Stimulated activated CD4-positive, alpha-beta T cell treated with anti-CD3 and anti-CD28 coated beads, Interleukin-12 subunit alpha, Interleukin-12 subunit beta, amount 100 ng/mL, for 48 hours (primary cell): ENCODE measurements at regions not wholly inside any gene's neighbourhood (a gene's known extent, or its start where the extent isn't known, plus 50 kb on each side); places are given as distances from the start of the nearest gene placed in this dataset.
"Not testable (repeated sequence)": the region's sequence is repeated elsewhere in the genome, so short reads cannot be mapped to it uniquely, and the experiment has no call there.

Source experiments
- DNase-seq, 3 donors: peaks; one replicate each; pipeline ENCODE4 v3.0.0-alpha.2; 2020; ENCODE audit warnings: low read depth in 2 of 3, low spot score in 1 of 3

GRCh38 chr2:105502625-105503334 is 103.9 kb upstream of the FHL2 start:
- DNase-seq, result no peak

- no peak for DNase-seq
Measured at GRCh38 chr2:105498281-105498846, 99.5 kb upstream of the FHL2 start.

- no peak for DNase-seq
Measured at GRCh38 chr2:105497094-105497493, 98.2 kb upstream of the FHL2 start.

- DNase-seq, result no peak
Measured at GRCh38 chr2:105496271-105496670, 97.4 kb upstream of the FHL2 start.

GRCh38 chr2:105494683-105495425 is 96.0 kb upstream of the FHL2 start:
- DNase-seq, result no peak

GRCh38 chr2:105490956-105491355 is 92.1 kb upstream of the FHL2 start:
- no peak for DNase-seq

- DNase-seq, result no peak
Measured at GRCh38 chr2:105490204-105490603, 91.4 kb upstream of the FHL2 start.

GRCh38 chr2:105489168-105489878 is 90.5 kb upstream of the FHL2 start:
- DNase-seq, result no peak

GRCh38 chr2:105488285-105488684 is 89.4 kb upstream of the FHL2 start:
- DNase-seq, result no peak

GRCh38 chr2:105487142-105488069 is 88.6 kb upstream of the FHL2 start:
- no peak for DNase-seq

- DNase-seq, result no peak
Measured at GRCh38 chr2:105486762-105487141, 87.9 kb upstream of the FHL2 start.

GRCh38 chr2:105478670-105479069 is 79.8 kb upstream of the FHL2 start:
- no peak for DNase-seq

GRCh38 chr2:105477050-105477620 is 78.3 kb upstream of the FHL2 start:
- not testable (repeated sequence) for DNase-seq

GRCh38 chr2:105473011-105473410 is 74.2 kb upstream of the FHL2 start:
- no peak for DNase-seq

- no peak for DNase-seq
Measured at GRCh38 chr2:105470979-105471378, 72.1 kb upstream of the FHL2 start.

- DNase-seq, result no peak
Measured at GRCh38 chr2:105469781-105470180, 70.9 kb upstream of the FHL2 start.

- DNase-seq, result no peak
Measured at GRCh38 chr2:105468582-105469042, 69.8 kb upstream of the FHL2 start.

GRCh38 chr2:105464325-105464724 is 65.5 kb upstream of the FHL2 start:
- no peak for DNase-seq

GRCh38 chr2:105460048-105460732 is 61.3 kb upstream of the FHL2 start:
- DNase-seq, result no peak

GRCh38 chr2:105458076-105458475 is 59.2 kb upstream of the FHL2 start:
- no peak for DNase-seq
